GM21723 (cell line): ENCODE measurements at regions not wholly inside any gene's neighbourhood (a gene's known extent, or its start where the extent isn't known, plus 50 kb on each side); places are given as distances from the start of the nearest gene placed in this dataset.
"Not testable (repeated sequence)": the region's sequence is repeated elsewhere in the genome, so short reads cannot be mapped to it uniquely, and the experiment has no call there.

ENCODE experiments used
- ATAC-seq: cut with Tn5 transposase; IDR thresholded peaks from one replicate; pipeline ENCODE4 v1.9.1; 2021; ENCODE audit warnings: mild to moderate bottlenecking, moderate library complexity; ENCODE audit not compliant: unreplicated experiment

DNA sequence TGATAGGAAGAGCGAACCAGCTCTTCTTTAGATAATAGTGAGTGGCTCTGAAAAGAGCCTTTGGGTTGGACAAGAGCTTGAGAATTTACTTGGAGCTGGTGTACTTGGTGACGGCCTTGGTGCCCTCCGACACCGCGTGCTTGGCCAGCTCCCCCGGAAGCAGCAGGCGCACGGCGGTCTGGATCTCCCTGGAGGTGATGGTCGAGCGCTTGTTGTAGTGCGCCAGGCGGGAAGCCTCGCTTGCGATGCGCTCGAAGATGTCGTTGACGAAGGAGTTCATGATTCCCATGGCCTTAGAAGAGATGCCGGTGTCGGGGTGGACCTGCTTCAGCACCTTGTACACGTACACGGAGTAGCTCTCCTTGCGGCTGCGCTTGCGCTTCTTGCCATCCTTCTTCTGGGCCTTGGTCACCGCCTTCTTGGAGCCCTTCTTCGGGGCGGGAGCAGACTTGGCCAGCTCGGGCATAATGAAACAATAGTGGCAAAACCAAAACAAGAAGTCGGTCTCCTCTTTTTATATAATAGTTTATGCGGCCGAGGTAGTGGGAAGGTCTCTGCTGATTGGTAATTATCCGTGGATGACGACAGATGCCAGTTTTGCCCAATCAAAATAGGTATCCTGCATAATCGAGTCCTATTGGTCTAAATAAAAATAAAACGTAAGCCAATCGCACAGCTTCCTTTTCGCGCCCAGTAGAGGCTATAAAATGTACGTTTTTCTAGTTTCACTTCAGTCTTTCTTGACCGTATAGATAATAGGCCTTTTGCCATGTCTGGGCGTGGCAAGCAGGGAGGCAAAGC lies 104.6 kb downstream of the OR2B2 start:
- peak; percentile 62 for ATAC-seq

DNA sequence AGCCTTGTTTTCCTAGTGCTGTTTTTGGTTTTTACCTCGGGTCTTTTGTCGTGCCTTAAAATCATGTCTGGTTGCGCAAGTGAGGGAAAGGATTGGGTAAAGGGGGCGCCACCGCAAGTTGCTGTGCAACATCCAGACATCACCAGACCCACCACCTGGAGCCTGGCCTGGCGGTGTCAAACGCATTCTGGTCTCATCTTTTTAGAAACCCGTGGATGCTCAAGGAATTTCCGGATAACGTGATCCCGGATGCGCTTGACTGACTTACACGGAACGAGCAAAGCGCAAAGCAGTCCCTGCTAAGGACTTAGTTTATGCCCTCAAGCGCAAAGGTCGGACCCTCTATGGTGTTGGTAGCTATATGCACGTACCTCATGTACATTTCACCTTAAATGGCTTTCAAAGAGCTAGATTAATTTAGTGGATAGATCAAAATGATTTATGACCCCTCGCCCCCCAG lies 105.2 kb downstream of the OR2B2 start:
- ATAC-seq: no peak

DNA sequence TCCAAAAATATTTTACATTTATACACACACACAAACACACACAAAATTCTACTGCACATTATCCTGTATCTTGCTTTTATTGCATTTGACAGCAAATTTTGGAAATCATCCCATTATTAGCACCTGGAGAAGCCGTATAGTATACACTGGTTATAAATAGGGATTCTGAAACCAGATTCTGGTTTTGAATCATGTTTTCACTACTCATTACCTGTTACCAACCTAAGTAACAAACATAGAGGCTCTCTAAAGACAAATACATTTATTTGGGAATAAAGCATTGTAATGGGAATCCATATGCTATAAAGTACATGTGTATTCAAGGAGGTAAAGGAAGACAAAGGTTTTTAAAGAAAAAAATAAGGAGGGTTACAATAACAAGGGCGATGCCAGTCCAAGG lies 106.8 kb downstream of the OR2B2 start:
- no peak for ATAC-seq

DNA sequence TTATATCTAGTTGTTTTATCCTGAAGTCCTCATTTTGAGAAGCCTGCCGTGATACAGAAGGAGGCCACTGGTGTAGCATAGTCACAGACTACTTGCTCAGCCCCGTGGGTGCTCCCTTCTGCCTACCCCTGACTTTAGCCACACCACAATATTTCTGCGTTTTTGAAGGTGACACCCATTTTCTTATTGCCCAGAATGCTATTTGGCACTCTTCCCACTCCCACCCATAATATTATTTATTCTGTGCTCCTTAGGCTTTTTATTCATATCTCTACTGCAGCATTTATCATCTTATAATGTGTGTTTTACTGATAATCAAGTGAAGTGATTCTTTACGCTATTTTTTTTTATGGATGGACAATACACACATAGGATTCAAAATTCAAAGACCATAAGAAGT lies 107.3 kb downstream of the OR2B2 start:
- ATAC-seq: no peak

DNA sequence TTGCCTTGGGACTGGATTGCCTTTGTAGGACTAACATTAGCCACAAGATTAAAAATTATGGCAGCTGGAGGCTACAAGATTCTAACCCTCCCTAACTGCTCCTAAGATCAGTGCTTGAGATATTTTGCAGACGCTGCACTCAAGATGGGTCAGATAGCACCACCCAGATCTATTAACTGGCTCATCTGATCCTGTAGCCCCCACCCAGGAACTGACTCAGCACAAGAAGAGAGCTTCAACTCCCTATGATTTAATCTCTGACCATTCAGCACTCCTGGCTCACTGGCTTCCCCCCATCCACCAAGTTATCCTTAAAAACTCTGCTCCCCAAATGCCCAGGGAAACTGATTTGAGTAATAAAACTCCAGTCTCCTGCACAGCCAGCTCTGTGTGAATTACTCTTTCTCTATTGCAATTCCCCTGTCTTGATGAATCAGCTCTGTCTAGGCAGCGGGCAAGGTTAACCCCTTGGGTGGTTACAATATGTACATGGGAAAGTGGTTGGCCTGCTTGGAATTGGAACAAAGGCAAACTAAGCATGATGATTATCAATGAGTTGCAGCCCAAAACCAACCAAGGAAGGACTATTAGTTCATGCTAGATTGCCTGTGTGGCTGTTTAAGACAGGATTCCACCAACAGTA lies 111.3 kb downstream of the OR2B2 start:
- ATAC-seq: no peak

DNA sequence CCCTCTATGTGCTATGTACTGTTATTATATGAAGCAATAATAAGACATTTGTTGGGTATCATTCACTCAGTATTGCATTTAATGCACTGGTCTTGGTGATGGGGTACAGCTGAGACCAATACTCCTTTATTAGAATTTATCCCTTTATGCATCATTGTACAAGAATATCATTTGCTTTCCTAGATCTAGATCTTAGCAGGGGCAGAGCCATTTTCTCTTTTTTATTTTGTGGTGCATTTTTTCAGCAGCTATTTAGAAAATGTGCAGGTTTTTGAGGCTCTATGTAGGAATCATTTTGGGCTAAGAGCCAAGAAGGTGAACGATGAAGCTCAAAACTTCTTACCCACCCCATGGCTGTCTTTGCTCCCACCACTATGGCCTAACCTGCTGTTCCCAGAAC lies 114.2 kb downstream of the OR2B2 start:
- ATAC-seq: no peak

DNA sequence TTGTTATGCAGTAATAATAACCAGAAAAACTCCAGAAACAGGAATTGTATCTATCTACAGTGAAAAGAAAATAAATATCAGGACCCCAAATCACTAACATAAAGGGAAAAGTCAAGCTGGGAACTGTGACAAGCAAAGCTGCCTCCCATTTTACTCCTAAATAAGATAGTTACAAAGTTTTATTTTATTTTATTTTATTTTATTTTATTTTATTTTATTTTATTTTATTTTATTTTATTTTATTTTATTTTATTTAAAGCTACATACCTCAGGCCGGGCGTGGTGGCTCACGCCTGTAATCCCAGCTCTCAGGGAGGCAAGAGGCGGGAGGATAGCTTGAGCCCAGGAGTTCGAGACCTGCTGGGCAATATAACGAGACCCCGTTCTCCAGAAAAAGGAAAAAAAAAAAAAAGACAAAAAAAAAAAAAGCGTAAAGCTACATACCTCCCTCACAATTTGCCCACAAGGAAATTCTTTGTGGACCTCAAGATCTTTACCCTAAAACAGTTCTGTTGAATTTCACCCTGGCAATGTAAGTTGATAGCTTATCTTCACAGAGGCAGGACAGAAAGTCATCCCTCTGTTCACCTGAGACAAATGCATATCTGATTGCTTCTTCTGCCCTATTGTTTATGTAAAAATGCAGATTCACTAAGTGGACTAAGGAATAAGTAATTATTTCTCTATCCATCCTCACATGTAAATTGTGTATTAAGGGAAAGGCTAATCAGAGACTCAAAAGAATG lies 115.3 kb downstream of the OR2B2 start:
- not testable (repeated sequence) for ATAC-seq

DNA sequence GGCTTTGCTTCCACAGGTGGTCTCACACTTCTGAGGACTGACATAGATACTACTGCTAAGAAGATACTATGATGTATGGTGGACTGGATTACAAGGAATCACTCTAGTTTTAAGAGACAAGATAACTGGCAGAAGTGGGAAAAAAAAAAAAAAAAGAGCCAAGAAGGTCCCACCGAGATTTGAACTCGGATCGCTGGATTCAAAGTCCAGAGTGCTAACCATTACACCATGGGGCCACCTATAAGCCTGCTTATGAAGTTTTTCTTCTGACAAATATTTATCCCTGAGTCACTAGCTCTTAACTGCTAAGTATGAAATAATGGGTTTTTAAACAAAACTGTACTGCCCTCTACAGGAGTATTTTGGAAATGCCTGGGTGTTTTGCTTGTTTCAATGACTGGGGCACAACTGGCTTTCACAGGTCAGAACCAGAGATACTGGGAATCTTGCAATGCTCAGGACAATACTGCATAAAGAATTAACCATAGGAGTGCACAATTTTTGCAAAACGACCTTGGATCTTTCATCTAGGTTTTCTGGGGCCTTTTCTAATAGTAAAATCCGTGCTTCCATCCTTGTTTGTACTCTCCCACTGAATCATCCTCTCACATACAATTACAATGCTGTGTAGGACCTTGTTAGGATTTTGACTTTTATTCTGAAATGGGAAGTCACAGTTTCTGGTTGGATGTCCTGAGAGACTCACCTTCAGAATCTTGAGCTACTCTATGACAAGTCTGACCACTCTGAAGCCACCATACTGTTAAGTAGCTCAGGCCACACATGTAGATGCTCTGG lies 116.3 kb downstream of the OR2B2 start:
- ATAC-seq: peak; percentile 41

DNA sequence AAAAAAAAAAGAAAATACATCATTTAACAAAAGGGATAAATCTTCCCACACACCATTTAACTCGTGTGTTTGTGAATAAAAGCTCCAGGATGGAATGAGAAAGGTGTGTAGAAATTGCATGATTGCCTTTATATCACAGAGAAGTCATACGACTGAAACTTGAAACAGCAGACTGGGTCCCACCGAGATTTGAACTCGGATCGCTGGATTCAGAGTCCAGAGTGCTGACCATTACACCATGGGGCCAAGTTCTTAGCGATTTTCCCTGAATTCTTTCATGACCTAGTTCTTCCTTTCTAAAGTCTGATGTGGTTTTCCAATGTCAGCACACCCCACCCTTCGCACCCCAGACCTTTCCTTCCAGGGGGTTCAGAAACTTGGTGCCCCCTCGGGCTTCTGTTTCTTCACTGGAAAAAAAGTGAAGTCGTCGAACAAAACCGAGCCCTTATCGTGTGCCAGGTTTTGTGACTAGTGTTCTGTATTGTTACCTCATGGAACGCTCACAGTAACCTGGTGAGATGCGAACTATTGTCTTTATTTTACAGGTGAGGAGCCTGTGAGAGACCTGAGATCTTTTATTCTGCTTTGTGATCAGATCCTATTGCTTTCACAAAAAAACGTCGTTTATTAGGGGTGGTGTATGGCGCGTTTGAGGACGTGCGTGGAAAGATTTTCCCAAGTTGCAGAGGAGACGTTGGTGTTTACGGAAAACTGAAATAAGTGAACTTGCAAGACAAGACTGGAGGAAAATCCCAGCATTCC lies 120.8 kb downstream of the OR2B2 start:
- ATAC-seq: no peak

DNA sequence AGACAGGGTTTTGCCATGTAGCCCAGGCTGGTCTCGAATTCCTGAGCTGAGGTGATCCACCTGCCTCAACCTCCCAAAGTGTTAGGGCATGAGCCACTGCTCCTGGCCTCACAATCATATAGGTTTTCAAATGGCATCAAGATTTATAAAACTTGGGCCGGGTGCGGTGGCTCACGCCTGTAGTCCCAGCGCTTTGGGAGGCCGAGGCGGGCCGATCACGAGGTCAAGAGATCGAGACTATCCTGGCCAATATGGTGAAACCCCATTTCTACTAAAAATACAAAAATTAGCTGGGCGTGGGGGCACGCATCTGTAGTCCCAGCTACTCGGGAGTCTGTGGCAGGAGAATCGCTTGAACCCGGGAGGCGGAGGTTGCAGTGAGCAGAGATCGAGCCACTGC lies 123.8 kb downstream of the OR2B2 start:
- not testable (repeated sequence) for ATAC-seq

DNA sequence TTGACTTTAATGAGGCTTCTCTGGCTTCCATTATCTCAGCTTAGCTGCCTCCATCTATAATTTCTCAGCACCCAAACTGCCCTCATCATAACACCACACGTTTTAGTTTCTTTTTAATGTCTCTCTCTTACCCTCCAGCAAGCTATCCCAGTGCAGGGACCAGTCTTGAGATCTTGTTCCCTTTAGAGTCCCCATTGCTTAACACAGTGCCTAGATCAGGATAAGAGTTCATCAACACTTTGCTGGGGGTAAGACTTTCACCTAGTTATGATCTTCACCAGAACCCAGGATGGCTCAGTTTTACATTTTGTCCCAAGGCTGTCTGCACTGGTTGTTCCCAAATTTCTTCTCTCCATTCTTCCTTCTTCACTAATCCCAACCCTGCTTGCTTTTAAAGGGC lies 126.1 kb downstream of the OR2B2 start:
- no peak for ATAC-seq

DNA sequence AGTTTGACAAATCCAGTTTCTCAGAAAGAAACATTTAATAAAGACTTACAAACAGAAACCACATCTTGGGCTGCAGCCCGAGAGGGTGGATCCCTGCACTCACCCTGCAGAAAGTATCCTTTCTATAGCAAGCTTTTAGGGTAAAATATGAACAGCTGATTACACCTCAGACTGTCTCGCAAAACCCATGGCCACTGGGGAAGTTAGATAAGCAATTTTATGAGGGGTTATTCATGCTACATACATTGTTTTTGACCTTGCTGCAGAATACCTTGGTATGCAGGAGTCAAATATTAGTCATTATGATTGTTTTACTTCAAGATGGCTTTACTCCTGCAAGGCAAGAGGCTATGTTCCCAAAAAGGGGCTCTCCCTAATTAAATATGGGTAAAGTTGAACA lies 126.9 kb downstream of the OR2B2 start:
- ATAC-seq: no peak

DNA sequence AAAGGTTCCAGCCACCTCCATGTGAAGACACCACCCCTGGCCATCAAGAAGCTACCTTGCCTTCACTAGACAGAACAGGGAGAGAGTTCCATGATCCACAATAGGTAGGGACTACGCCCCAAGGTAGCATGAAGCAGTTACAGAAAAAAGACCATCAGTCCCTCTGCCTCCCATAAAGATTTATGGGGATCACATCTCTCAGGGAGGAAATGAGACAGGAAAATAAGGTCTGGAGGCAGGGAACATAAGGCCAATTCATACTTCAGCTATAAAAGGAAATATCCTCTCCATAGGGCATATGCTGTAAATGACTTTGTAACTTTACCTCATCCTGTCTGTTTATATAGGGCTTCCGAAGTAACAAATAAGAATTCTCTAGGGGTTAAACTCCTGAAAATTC lies 129.4 kb downstream of the OR2B2 start:
- no peak for ATAC-seq

DNA sequence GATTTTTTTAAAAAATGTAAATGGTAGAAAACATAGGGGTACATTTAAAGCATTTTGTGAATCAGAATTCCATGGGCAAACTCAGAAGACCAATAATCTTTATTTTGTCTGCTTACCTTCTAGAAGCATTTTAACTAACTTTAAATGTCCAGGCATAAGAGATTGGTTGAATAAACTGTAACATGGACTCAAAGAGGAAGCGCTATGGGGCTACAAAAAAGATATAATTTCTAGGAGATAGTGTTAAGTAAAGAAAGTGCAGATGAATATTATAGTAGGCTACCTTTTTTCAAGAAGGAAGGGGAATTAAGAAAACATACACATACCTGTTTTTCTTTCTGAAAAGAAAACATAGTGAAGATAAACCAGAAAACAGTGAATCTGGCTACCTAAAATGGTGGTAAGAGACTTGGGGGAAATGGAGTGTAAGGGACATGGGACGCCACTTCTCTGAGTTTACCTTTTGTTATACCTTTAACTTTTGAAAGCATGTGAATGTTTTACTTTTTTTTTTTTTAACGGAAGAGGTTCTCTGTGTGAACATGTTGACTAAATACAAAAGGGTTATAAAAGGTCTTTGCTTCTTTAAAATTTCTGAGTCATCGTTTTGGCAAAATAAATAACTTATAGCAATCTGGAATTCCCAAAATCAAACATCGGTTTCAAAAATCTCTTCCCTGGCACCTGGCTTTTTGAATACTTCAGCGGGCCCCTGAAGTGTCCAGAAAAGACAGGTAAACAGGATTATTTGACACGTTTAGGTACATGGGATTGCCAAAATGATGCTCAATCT lies 133.4 kb downstream of the OR2B2 start:
- ATAC-seq: no peak

DNA sequence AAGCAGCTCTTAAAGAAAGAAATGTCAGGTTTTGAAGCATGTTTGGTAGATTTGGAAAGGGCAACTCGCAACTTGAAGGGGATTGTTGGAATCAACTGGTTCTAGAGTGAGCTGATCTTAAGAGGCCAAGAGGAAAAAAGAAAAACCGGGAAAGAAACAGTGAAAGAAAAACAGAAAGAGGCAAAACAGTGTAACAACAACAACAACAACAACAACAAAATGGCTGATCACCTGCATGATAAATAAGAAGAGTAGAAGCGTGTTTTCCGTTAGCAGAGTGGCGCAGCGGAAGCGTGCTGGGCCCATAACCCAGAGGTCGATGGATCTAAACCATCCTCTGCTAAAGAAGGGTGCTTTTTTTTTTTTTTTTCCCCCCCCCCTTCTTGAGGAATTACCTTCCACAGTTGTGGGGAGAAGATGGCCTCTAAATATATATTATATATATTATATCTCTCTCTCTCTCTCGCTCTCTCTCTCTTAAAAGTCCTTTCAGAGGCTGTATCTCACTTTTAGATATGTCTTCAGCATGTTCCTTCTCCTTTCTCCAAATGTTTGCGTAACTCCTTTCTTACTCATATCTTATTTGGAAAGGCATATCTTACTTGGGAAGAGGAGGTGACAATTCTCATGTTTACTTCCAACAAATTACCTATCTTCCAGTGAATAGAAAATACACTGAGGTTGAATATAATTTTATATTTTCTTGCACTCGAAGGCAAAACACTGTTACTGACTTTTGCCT lies 134.4 kb downstream of the OR2B2 start:
- no peak for ATAC-seq

DNA sequence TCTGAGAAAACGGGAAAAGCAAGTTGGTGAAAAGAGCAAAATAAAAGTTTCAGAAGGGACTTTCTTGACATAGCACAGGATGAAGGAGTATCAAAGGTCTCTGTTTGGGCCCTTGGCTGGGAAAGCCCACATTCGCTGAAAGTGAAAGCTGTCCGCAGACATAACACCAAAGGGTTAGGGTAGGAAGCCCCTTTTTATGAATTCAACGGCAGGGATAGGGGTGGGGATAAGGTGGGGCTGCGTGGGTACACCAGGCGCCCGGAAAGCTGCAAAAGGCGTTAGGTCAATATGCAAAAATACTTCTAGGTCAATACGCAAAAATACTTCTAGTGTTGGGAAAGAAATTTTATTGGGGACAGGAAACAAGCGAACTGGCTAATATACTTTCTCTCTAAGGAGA lies 135.1 kb downstream of the OR2B2 start:
- no peak for ATAC-seq

DNA sequence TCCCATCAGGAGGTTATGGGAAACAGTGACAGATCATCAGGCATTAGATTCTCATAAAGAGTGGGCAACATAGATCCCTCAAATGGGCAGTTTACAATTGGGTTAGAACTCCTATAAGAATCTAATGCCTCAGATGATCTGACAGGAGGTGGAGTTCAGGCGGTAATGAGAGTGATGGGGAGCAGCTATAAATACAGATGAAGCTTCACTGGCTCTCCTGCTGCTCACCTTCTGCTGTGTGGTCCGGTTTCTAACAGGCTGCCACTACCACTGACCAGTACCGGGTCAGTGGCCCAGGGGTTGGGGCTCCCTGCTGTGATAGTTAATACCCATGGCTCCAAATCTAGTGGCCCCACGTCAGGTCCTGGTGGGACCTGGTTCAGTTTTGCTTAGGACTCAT lies 135.7 kb downstream of the OR2B2 start:
- no peak for ATAC-seq

DNA sequence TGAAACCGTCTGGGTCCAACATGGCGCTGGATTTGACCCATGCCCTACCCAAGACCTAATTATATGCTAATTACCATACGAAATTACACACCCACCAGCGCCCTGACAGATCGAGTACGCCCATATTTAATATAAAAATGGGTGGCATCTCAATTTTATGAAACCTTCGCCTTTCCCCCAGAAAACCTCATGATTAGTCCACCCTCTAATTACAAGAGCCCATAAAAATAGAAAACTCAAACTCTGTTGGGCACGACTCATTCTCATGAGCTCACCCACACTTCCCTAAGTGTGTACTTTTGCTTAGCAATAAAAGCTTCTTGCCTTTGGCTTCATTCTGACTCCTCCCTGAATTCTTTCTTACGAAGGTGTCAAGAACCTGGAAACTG lies 136.4 kb downstream of the OR2B2 start:
- no peak for ATAC-seq
